ENCODE measurements at regions not wholly inside any gene's neighbourhood (a gene's known extent, or its start where the extent isn't known, plus 50 kb on each side); places are given as distances from the start of the nearest gene placed in this dataset.

DNA sequence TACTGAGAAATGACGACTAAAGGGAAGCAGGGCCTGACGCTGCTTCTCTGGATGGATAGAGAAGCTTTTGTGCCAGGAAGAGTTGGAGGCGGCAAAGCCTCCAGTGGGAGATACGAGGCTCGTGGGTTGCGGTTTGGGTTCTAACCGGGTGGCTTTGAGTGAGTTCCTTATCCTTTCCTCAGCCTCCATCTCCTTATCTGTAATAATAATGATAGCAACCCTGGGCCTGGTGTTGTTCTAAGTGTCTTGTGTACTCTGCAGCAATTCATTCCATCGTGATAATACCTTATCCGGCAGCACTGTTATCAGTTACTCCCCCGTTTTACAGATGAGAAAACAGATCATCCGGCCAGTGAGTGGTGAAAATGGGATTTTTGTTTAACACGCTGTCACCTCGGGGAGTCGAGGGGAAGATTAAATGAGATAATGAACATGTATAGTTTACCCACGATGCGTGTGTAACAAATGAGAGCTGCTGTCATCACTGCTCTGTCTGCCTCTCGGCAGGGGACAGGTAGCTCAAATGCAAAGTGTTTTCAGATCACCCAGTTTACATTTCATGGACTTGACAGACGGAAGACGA is 52.0 kb upstream of the LHX1 start:
- TF ChIP-seq, protein P1, sequence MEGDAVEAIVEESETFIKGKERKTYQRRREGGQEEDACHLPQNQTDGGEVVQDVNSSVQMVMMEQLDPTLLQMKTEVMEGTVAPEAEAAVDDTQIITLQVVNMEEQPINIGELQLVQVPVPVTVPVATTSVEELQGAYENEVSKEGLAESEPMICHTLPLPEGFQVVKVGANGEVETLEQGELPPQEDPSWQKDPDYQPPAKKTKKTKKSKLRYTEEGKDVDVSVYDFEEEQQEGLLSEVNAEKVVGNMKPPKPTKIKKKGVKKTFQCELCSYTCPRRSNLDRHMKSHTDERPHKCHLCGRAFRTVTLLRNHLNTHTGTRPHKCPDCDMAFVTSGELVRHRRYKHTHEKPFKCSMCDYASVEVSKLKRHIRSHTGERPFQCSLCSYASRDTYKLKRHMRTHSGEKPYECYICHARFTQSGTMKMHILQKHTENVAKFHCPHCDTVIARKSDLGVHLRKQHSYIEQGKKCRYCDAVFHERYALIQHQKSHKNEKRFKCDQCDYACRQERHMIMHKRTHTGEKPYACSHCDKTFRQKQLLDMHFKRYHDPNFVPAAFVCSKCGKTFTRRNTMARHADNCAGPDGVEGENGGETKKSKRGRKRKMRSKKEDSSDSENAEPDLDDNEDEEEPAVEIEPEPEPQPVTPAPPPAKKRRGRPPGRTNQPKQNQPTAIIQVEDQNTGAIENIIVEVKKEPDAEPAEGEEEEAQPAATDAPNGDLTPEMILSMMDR (IDR thresholded peaks at IDR 0.05; ENCODE audit: borderline replicate concordance, extremely low read depth, low read length, poor library complexity, severe bottlenecking) = no peak
- no peak for TF ChIP-seq EZH2 (IDR thresholded peaks at IDR 0.05; ENCODE audit: borderline replicate concordance, low read depth, low read length, severe bottlenecking)

Data from DND-41 (cell line).